GM18498 (cell line): ENCODE measurements at regions not wholly inside any gene's neighbourhood (a gene's known extent, or its start where the extent isn't known, plus 50 kb on each side); places are given as distances from the start of the nearest gene placed in this dataset.
"Not testable (repeated sequence)": the region's sequence is repeated elsewhere in the genome, so short reads cannot be mapped to it uniquely, and the experiment has no call there.

ENCODE experiments used
- ATAC-seq: cut with Tn5 transposase; IDR thresholded peaks from one replicate; pipeline ENCODE4 v1.9.1; 2021; ENCODE audit warnings: mild to moderate bottlenecking, moderate library complexity; ENCODE audit not compliant: unreplicated experiment

- ATAC-seq, result no peak
These were observed 321.7 kb upstream of the ZC3H15 start for GRCh38 chr2:186164325-186164724.

- no peak for ATAC-seq
These were observed 315.4 kb upstream of the ZC3H15 start for GRCh38 chr2:186170693-186171092.

- no peak for ATAC-seq
These were observed 304.4 kb upstream of the ZC3H15 start for GRCh38 chr2:186181625-186182024.

DNA sequence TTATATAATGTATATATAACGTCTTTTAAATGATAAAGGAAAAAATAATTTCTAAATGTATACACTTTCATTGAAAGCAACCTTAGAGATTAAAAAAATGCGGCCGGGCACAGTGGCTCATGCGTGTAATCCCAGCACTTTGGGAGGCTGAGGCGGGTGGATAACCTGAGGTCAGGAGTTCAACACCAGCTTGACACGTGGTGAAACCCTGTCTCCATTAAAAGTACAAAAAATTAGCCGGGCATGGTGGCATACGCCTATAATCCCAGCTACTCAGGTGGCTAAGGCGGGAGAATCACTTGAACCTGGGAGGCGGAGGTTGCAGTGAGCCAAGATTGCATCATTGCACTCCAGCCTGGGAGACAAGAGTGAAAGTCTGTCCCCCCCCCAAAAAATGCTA is 303.7 kb upstream of the ZC3H15 start:
- not testable (repeated sequence) for ATAC-seq

GRCh38 chr2:186183406-186183805 is 302.7 kb upstream of the ZC3H15 start:
- ATAC-seq, result no peak

DNA sequence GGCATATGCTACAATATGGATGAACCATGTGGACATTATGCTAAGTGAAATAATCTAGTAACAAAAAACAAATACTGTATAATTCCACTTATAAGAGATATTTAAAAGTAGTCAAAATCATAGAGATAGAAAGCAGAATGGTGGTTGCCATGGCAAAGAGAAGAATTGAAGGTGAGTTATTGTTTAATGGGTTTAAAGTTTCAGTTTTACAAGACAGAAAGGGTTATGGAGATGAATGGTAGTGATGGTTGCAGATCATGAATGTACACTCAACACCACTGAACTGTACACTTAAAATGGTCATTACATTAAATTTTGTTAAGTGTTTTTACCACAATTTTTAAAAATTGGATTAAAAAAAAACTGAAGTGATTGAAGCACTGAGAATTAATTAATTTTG is 298.2 kb upstream of the ZC3H15 start:
- ATAC-seq, result no peak

- ATAC-seq, result no peak
These were observed 296.2 kb upstream of the ZC3H15 start for GRCh38 chr2:186189816-186190215.

DNA sequence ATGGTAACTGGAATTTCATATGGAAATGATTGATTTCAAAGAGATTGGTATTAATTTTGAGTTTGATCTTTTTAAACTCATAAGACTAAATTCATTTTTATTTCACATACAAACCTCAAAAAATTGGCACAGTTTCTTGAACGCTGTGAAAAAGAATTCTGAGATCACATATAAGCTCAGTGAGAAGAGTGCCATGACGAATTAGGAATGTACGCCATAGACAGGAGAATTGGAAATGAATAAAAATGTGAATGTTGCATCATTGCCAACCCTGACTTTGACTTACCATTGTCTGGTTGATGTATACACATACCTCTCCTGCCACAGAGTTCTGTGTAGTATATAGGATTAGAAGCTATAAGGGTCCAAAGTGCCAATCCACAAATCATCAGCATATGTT is 290.4 kb upstream of the ZC3H15 start:
- ATAC-seq, result no peak

DNA sequence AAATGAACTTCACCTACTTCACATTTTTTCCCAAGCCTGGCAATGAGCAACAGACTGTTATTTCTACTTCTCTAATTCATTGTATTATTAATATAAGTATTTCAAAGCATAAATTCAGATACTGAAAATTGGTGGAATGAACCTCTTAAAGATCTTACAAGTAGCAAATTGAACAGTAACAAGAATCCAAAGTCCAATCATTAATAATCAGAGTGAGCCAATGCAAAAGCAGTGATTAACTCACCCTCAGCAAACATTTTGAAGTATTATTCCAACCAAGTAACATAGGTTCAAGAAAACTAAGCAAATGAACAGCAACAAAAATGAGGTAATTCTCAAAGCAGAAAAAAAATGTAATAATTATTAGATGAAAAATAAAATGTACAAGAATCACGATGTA is 288.1 kb upstream of the ZC3H15 start:
- no peak for ATAC-seq

DNA sequence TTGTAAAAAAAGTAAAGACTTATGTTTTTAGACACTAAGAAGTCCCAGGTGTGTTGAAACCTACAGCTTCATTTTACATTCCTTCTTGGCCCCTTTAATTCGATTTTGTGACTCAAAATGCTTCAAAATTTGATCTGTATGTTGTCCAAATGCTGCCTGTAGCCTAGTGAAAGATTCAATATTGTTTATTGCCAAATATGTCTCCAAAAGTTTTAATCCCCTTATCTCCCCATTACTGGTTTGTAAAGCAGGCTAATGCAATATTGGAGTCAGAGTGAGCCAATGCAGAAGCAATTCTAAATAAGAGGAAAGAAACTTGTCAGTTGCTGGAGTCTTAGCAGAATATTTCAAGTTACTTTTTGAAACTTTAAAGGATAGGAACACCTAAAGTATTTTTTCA is 287.0 kb upstream of the ZC3H15 start:
- no peak for ATAC-seq

DNA sequence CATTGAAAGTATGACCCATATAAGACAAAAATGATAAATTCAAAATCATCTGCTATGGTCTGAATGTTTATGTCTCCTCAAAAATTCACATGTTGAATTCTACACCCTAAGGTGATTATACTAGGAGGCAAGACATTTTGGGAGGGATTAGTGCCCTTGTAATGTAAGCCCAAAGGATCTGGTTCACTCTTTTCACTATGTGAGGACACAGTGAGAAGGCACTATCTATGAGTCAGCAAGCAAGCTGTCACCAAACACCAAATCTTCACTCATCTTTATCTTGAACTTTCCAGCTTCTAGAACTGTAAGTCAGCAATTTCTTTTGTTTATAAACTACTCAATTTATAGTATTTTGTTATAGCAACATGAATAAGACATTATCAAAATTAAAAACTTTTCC is 284.7 kb upstream of the ZC3H15 start:
- ATAC-seq, result no peak

DNA sequence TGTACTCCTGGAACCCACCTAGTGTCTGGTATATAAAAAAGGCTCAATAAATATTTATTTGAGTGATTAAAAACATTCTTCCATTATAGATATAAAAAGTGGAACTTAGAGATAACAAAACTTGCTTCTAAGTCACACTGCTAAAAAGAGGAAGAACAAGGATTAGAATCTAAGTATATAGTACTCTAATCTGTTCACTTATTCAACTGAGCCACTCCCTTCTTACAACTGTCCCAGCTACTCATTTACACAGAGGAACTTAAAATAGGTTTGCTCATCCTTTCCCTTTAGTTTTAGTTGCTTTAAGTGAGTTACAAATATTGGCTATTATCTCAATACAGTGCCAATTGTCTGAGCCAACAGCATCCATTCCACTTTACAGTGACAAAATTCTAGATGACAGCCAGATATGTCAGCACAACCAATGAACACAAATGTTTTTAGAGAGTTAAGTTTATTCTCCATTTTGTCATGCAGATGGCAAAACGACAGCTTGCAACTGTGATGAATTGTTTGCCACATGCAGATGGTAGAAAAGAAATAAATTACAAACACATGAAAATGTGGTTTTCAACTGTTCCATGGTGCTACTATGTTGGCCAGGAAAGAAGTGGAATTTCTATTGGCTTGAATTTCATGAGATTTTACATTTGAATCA is 280.7 kb upstream of the ZC3H15 start:
- ATAC-seq, result no peak

GRCh38 chr2:186209532-186209931 is 276.5 kb upstream of the ZC3H15 start:
- no peak for ATAC-seq

DNA sequence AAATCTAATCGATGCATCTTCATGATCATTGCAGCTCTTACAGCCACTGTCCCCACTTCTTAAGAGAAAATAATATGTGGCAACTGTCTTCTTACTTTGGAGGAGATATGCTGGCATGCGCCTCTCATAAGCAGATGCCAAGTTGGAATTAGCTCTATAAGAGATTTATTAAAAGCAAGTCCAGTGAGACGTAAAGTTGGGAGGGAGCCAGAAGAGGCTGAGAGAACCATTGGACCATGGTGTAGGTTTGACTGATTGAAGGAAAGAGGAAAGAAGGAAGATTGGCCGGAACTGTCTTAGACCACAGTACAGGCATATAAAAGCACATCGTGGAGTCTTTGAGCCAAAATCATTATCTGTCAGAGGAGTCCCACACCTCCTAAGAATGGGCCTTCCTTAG is 265.7 kb upstream of the ZC3H15 start:
- ATAC-seq, result no peak

DNA sequence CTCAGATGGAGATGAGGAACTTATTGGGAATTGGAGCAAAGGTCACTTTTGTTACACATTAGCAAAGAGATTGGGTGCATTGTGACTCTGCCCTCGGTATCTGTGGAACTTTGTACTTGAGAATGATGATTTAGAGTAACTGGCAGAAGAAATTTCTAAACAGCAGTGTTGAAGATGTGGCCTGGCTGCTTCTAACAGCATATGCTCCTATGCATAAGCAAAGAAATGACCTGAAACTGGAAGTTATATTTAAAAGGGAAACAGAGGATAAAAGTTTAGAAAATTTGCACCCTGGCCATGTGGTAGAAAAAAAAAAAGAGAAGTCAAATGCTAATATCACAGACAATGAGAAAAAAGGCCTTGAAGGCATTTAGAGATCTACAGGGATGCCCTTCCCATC is 256.8 kb upstream of the ZC3H15 start:
- ATAC-seq, result no peak

GRCh38 chr2:186241874-186242273 is 244.2 kb upstream of the ZC3H15 start:
- ATAC-seq, result no peak

DNA sequence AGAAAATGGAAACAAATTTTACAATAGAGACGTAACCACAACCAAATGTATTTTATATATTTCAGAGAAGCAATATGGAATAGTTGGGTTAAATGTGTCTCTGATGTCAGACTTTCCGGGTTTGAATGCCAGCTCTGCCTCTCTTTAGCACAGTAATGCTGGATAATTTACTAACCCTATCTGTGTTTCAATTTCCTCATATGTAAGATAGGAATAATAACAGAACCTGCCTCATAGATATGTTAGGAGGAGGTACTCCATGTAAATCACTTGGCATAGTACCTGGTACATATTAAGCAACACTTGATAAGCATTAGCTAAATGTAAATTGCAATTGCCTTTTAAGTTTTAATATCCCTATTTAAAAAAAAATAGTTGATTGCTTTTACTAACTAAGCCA is 231.3 kb upstream of the ZC3H15 start:
- no peak for ATAC-seq

- no peak for ATAC-seq
These were observed 230.2 kb upstream of the ZC3H15 start for GRCh38 chr2:186255823-186256222.

GRCh38 chr2:186256540-186256939 is 229.5 kb upstream of the ZC3H15 start:
- ATAC-seq, result no peak

- ATAC-seq, result no peak
These were observed 222.3 kb upstream of the ZC3H15 start for GRCh38 chr2:186263673-186264250.

GRCh38 chr2:186269536-186269935 is 216.5 kb upstream of the ZC3H15 start:
- no peak for ATAC-seq

DNA sequence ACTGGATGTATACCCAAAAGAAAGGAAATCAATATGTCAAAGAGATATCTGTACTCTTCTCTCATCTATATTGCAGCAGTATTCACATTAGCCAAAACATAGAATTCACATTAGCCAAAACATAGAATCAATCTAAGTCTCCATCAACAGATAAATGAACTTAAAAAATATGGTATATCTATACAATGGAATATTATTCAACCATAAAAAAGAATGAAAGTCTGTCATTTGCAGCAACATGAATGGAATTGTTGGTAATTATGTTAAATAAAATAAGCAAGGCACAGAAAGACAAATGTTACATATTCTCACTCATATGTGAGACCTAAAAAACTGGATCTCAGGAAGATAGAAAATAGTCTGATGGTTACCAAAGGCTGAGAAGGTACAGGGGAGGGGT is 212.1 kb upstream of the ZC3H15 start:
- ATAC-seq, result no peak

GRCh38 chr2:186274936-186275575 is 211.0 kb upstream of the ZC3H15 start:
- ATAC-seq, result no peak
